ENCODE measurements at regions not wholly inside any gene's neighbourhood (a gene's known extent, or its start where the extent isn't known, plus 50 kb on each side); places are given as distances from the start of the nearest gene placed in this dataset.

- intact Hi-C loops (cut with DNase I): no loop called here
- no peaks in the 10 kb centered on the region for H3K9me3 ChIP-seq
- TF ChIP-seq CTCF (IDR thresholded peaks at IDR 0.05): no peak
- DNase-seq (no peak), ATAC-seq (no peak)
- H3K36me3 ChIP-seq (ENCODE audit: insufficient read depth in 1 of 2, low read depth in 1 of 2): no peaks in the 10 kb centered on the region
- H3K27me3 ChIP-seq (ENCODE audit: insufficient read depth in 3 of 3, low read length in 2 of 3): peaks cover 0 to 14% (median 6%) of the 10 kb centered on the region in 3 donors
- no peak overlapping the region for H3K27ac ChIP-seq
- H3K4me1 ChIP-seq: no peaks in the 10 kb centered on the region
- 45 to 72% (median 57%) methylated on average over 2 of the region's 2 CpGs for WGBS, 3 donors
- H3K4me3 ChIP-seq: no peak overlapping the region
Observed at GRCh38 chr16:86637744-86638143, 59.4 kb downstream of the FOXL1 start.

GRCh38 chr16:86638642-86639041, 60.3 kb downstream of the FOXL1 start:
- WGBS, 3 donors: 80 to 87% (median 81%) methylated on average over 10 of the region's 10 CpGs
- H3K4me1 ChIP-seq: no peaks in the 10 kb centered on the region
- H3K9me3 ChIP-seq: no peaks in the 10 kb centered on the region
- DNase-seq (no peak), ATAC-seq (no peak)
- no peak overlapping the region for H3K27ac ChIP-seq
- intact Hi-C loops (cut with DNase I): no loop called here
- no peak for TF ChIP-seq CTCF (IDR thresholded peaks at IDR 0.05)
- H3K36me3 ChIP-seq (ENCODE audit: insufficient read depth in 1 of 2, low read depth in 1 of 2): no peaks in the 10 kb centered on the region
- H3K4me3 ChIP-seq: no peak overlapping the region
- peaks cover 0 to 14% (median 6%) of the 10 kb centered on the region in 3 donors for H3K27me3 ChIP-seq (ENCODE audit: insufficient read depth in 3 of 3, low read length in 2 of 3)

GRCh38 chr16:86639354-86639753, 61.0 kb downstream of the FOXL1 start:
- no peak overlapping the region for H3K27ac ChIP-seq
- 62 to 67% (median 63%) methylated on average over 12 of the region's 12 CpGs for WGBS, 3 donors
- DNase-seq: no peak
- no peaks in the 10 kb centered on the region for H3K9me3 ChIP-seq
- intact Hi-C loops (cut with DNase I): no loop called here
- peaks cover 0 to 14% (median 6%) of the 10 kb centered on the region in 3 donors for H3K27me3 ChIP-seq (ENCODE audit: insufficient read depth in 3 of 3, low read length in 2 of 3)
- no peak for ATAC-seq
- H3K4me3 ChIP-seq: no peak overlapping the region
- no peak for TF ChIP-seq CTCF (IDR thresholded peaks at IDR 0.05)
- H3K36me3 ChIP-seq (ENCODE audit: insufficient read depth in 1 of 2, low read depth in 1 of 2): no peaks in the 10 kb centered on the region
- H3K4me1 ChIP-seq: no peaks in the 10 kb centered on the region

- Histone ChIP-seq H3K9me3 (no peaks in the 10 kb centered on the region), H3K27ac (no peak overlapping the region), H3K4me3 (no peak overlapping the region), H3K27me3 (ENCODE audit: insufficient read depth in 3 of 3, low read length in 2 of 3) (peaks cover 0 to 14% (median 6%) of the 10 kb centered on the region in 3 donors), H3K4me1 (no peaks in the 10 kb centered on the region), H3K36me3 (ENCODE audit: insufficient read depth in 1 of 2, low read depth in 1 of 2) (no peaks in the 10 kb centered on the region)
- no peak for DNase-seq
- no peak for TF ChIP-seq CTCF (IDR thresholded peaks at IDR 0.05)
- no peak for ATAC-seq
- WGBS, 3 donors: 53 to 61% (median 58%) methylated on average over 13 of the region's 13 CpGs
- intact Hi-C loops (cut with DNase I): no loop called here
Observed at GRCh38 chr16:86640265-86640843, 62.0 kb downstream of the FOXL1 start.

GRCh38 chr16:86642087-86642486, 63.7 kb downstream of the FOXL1 start:
- no peak for ATAC-seq
- TF ChIP-seq CTCF (IDR thresholded peaks at IDR 0.05): no peak
- intact Hi-C loops (cut with DNase I): loop anchor here in 1 of 2 donors (2.0 kb wide), 1 partner anchor 55 kb away; no protein-coding TSS in a partner anchor
- H3K9me3 ChIP-seq: no peaks in the 10 kb centered on the region
- H3K4me1 ChIP-seq: no peaks in the 10 kb centered on the region
- no peak overlapping the region for H3K27ac ChIP-seq
- peaks cover 0 to 17% (median 6%) of the 10 kb centered on the region in 3 donors for H3K27me3 ChIP-seq (ENCODE audit: insufficient read depth in 3 of 3, low read length in 2 of 3)
- H3K36me3 ChIP-seq (ENCODE audit: insufficient read depth in 1 of 2, low read depth in 1 of 2): no peaks in the 10 kb centered on the region
- DNase-seq: no peak
- no peak overlapping the region for H3K4me3 ChIP-seq
- WGBS, 3 donors: 85 to 97% (median 86%) methylated on average over 1 of the region's 1 CpG

All from psoas muscle (tissue), 7 donors.